H1 (cell line): ENCODE measurements at regions not wholly inside any gene's neighbourhood (a gene's known extent, or its start where the extent isn't known, plus 50 kb on each side); places are given as distances from the start of the nearest gene placed in this dataset.

Experiments used
- NRF1 ChIP-seq: IDR thresholded peaks from 2 replicates; pipeline ENCODE4 v1.6.1; 2011; ENCODE audit warnings: mild to moderate bottlenecking, low read depth, low read length, improper control_type of control experiment
- POLR2AphosphoS5 ChIP-seq: IDR thresholded peaks from 2 replicates; pipeline ENCODE4 v1.6.1; 2011; ENCODE audit warnings: low read depth, low read length
- POU5F1 ChIP-seq: IDR thresholded peaks from 2 replicates; pipeline ENCODE4 v1.6.1; 2011; ENCODE audit warnings: low read depth, mild to moderate bottlenecking, low read length, moderate library complexity
- RFX5 ChIP-seq: IDR thresholded peaks from 2 replicates; pipeline ENCODE4 v1.6.1; 2011; ENCODE audit warnings: low read depth, low read length, improper control_type of control experiment, borderline replicate concordance
- RNF2 ChIP-seq: fragments of 200-900, 300-1000 bp; sonication (generic); IDR thresholded peaks from 2 replicates; pipeline ENCODE4 v1.7.1; 2016; ENCODE audit warnings: borderline replicate concordance, low read depth, mild to moderate bottlenecking, antibody characterized with exemption, low read length; ENCODE audit not compliant: poor library complexity, severe bottlenecking; ENCODE audit errors: missing control alignments
- SUZ12 ChIP-seq: fragments of 200-600 bp; sonication (generic); IDR thresholded peaks from 2 replicates; pipeline ENCODE4 v1.6.1; 2012; ENCODE audit warnings: mild to moderate bottlenecking, inconsistent platforms, low read length, moderate library complexity, mixed read lengths
- TF ChIP-seq, protein P1 (sequence below): IDR thresholded peaks from 2 replicates; pipeline ENCODE4 v1.6.1; 2012; ENCODE audit warnings: low read length, inconsistent platforms

DNA sequence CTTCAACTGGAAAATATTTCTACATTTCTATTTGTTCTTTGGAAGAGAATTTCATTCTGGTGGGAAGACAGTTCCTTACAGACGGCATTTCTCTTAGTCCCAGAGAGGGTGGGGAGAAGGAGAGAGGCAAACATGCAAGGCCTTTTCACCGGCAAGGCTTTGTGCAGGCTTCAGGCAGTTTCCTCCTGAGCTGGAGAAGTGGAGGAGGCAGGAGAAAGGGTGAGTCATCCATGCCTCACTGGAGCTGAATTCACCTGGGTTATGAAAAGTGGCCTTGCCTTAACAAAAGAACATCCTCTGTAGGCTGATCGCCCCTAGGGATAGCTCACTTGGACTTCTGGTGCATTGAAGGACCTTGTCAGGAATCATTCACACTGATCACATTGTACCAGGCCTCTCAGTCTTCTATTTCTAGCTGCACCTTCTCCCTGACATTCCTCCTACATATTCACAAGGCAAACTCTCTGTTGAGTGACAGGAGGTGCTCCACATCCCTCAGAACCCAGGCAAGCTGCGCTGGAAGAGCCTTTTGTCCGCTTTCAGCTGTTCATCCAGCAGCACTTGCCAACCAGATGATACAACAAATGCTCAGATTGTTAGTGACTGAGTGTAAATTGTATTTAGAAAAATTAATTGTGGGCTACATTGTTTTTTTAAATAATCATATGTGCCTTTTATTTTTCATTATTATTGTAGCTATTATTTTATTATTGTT lies 796.1 kb downstream of the DCDC2C start (continued):
- TF ChIP-seq NRF1 (no peak), POU5F1 (no peak), RFX5 (no peak), POLR2AphosphoS5 (no peak), SUZ12 (no peak), RNF2 (no peak)
- TF ChIP-seq, protein P1, sequence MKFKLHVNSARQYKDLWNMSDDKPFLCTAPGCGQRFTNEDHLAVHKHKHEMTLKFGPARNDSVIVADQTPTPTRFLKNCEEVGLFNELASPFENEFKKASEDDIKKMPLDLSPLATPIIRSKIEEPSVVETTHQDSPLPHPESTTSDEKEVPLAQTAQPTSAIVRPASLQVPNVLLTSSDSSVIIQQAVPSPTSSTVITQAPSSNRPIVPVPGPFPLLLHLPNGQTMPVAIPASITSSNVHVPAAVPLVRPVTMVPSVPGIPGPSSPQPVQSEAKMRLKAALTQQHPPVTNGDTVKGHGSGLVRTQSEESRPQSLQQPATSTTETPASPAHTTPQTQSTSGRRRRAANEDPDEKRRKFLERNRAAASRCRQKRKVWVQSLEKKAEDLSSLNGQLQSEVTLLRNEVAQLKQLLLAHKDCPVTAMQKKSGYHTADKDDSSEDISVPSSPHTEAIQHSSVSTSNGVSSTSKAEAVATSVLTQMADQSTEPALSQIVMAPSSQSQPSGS, result no peak
